Kidney tubule cell (primary cell): ENCODE measurements at regions not wholly inside any gene's neighbourhood (a gene's known extent, or its start where the extent isn't known, plus 50 kb on each side); places are given as distances from the start of the nearest gene placed in this dataset.

Experiments
- DNase-seq: peaks from one replicate; pipeline ENCODE4 v3.0.0-alpha.2; 2018; ENCODE audit warnings: low spot score

DNA sequence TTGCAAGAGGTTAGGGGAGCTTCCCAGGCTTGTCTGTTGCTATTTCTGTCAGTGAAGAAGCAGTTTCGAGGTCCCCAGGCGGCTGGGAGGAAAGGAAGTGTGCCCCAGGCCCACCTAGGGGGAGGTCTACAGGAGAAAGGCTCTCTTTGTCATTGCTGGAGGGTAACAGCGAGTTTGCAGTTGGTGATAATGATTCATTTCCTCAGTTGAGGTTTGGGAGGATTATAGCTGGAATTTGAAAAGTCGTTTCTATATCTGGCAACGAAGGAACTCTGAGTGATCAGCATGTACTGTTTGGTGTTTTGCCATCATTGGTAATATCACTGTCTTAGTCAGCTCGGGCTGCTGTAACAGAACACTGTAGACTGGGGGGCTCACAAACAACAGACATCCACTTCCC, 65.5 kb upstream of the UBE3A start:
- peak; percentile 9 for DNase-seq

DNA sequence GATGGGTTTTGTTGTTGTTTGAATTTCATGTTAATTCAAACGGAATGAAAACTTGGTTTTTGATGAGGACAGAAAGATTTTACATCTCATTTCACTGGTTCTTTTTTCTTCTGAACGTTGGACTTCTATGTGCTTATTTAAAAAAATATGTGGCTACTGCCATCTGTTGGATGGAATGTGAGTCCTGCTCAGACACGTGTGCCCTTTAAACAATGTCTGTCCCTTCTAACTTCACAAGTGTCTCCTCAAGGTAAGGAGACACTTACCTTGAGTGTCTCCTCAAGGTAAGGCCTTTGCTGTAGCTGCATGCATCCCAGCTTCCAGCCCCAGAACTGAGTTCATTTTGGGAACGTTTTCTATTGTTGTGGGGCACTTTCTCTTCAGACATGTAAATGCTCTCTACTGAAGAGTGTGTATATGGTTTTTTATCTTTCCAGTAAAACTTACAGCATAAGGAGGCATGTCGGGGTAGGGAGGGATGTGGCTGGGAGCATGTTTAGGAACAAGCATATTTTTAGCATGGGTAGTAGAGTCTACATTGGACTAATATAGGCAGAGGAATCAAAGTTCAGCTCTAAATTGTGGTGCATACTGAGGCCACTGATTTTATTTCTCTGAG, 63.1 kb upstream of the UBE3A start:
- peak; percentile 63 for DNase-seq

- no peak for DNase-seq
These were observed 60.0 kb upstream of the UBE3A start for GRCh38 chr15:25498835-25499234.

DNA sequence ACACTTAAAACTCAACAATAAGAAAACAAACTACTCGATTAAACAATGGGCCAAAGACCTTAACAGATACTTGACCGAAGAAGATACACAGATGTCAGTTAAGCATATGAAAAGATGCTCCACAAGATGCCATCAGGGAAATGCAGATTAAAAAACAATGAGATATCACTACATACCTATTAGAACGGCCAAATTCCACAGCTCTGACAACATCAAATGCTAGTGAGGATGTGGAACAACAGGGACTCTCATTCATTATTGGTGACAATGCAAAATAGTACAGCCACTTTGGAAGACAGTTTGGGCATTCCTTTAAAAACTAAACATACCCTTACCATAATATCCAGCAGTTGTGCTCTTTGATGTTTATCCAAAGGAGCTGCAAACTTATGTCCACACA, 59.1 kb upstream of the UBE3A start:
- peak; percentile 4 for DNase-seq

DNA sequence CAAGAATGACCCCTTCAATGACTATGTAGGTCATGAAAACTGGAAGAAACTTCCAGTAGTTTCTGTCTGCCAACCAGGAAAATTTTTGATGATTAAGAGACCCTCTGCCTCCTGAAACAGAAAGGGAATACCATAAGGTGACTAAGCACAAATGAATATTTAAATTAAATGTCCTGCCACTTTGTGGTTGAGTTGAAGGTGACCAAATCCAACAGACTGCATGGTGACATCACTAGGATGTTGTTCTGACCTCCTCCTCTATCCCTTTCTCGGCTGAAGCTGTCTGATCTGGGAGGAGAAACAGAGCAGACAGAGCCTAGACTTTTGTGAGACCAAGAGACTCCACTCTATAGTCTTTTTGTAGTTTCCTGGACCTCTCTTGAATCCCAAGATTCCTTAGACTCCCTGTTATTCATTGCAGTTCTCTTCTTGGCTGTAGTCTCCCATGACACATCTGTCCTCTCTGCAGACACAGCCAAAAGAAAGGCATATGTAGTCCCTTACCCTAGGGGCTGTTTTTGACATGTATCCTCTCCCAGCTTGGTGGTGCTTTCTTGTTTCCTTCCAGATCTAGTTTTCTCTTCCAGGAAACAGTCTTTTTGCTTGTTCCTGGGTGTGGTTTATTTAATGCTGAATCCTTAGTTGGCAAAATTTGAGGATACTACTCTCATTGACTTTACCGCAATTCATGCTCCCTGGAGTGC, 55.2 kb upstream of the UBE3A start:
- DNase-seq, result peak; percentile 71

GRCh38 chr15:25492315-25492714, 53.5 kb upstream of the UBE3A start:
- DNase-seq, result no peak
